HEK293 (cell line): ENCODE measurements at regions not wholly inside any gene's neighbourhood (a gene's known extent, or its start where the extent isn't known, plus 50 kb on each side); places are given as distances from the start of the nearest gene placed in this dataset.

Experiments
- TCF7L2 ChIP-seq: IDR thresholded peaks from 2 replicates; pipeline ENCODE4 v1.6.1; 2011; ENCODE audit warnings: low read depth, mild to moderate bottlenecking, inconsistent platforms, low read length, moderate library complexity, borderline replicate concordance
- ZBTB1 ChIP-seq: fragments of 450-650 bp; formaldehyde crosslinking; IDR thresholded peaks from 2 replicates; pipeline ENCODE4 v1.5.1; 2016; ENCODE audit warnings: missing biosample characterization, missing genetic modification characterization
- ZBTB17 ChIP-seq: fragments of 450-650 bp; formaldehyde crosslinking; IDR thresholded peaks from 2 replicates; pipeline ENCODE4 v1.5.1; 2016; ENCODE audit warnings: missing biosample characterization, missing genetic modification characterization
- ZNF585B ChIP-seq: fragments of 450-650 bp; formaldehyde crosslinking; IDR thresholded peaks from 2 replicates; pipeline ENCODE4 v1.5.1; 2016; ENCODE audit warnings: missing biosample characterization, missing genetic modification characterization
- ZNF677 ChIP-seq: fragments of 450-650 bp; IDR thresholded peaks from 2 replicates; pipeline ENCODE4 v1.5.0; 2018; ENCODE audit warnings: missing biosample characterization, mild to moderate bottlenecking, missing genetic modification characterization, moderate library complexity
- TF ChIP-seq, protein P1 (sequence below): fragments of 450-650 bp; formaldehyde crosslinking; IDR thresholded peaks from 2 replicates; pipeline ENCODE4 v1.5.1; 2016; ENCODE audit warnings: missing biosample characterization, missing genetic modification characterization

DNA sequence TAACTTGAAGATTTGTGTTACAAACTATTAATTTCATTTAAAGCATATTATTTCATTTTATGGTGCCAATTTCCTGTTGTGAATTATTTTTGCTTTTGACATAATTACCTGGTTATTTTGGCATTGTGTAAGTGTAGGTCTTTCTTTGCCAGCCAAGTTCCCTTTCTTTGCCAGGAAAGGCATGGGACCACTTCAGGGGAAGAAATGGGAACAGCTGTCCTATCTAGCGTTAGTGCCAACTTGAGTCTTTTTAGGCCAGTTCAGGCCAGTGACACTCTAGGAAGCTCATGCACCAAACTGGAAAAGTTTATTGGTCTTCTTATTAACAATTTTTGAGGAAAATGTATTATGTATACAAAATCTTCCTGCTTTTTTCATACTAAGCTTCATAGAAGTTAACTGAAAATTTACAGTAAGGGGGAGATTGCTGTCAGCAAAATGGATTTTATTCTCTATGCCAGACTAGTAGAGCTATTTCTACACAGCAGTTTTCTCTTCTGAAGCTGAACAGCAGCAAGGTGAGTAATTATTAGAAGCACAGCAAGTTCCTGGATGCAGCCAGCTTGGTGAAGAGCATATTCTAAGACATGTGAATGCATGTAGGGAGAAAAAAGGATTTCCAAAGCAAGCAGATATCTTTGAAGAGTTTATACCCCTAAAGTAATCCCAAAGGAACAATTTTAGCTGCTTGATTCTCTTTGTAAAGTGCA, 914.6 kb upstream of the ADGRL4 start:
- TF ChIP-seq ZNF677 (tag by site-specific recombination) (no peak), ZBTB1 (tag by site-specific recombination) (no peak), ZNF585B (tag by site-specific recombination) (no peak), ZBTB17 (tag by site-specific recombination) (no peak), TCF7L2 (no peak)
- TF ChIP-seq, protein P1, sequence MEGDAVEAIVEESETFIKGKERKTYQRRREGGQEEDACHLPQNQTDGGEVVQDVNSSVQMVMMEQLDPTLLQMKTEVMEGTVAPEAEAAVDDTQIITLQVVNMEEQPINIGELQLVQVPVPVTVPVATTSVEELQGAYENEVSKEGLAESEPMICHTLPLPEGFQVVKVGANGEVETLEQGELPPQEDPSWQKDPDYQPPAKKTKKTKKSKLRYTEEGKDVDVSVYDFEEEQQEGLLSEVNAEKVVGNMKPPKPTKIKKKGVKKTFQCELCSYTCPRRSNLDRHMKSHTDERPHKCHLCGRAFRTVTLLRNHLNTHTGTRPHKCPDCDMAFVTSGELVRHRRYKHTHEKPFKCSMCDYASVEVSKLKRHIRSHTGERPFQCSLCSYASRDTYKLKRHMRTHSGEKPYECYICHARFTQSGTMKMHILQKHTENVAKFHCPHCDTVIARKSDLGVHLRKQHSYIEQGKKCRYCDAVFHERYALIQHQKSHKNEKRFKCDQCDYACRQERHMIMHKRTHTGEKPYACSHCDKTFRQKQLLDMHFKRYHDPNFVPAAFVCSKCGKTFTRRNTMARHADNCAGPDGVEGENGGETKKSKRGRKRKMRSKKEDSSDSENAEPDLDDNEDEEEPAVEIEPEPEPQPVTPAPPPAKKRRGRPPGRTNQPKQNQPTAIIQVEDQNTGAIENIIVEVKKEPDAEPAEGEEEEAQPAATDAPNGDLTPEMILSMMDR (tag by site-specific recombination), result no peak
